Endothelial cell of umbilical vein (primary cell): ENCODE measurements at regions not wholly inside any gene's neighbourhood (a gene's known extent, or its start where the extent isn't known, plus 50 kb on each side); places are given as distances from the start of the nearest gene placed in this dataset.

ENCODE experiments used
- BruUV-seq: library from RNA; stranded (reverse); fragments of 400-500 nt; replicated peaks from 2 replicates; lab custom pipeline; 2021; lab: Mats Ljungman, UMichigan
- CTCF ChIA-PET: fragments of 300-600, 350-600 bp; sonication (Branson Sonifier 250); formaldehyde crosslinking; loops from one replicate; lab custom pipeline; 2021; ENCODE audit warnings: antibody characterized with exemption, inconsistent platforms; lab: Charles Lee
- POLR2A ChIA-PET: fragments of 300-600, 350-600 bp; sonication (Branson Sonifier 250); formaldehyde crosslinking; loops from one replicate; lab custom pipeline; 2021; ENCODE audit warnings: antibody characterized with exemption, inconsistent platforms; lab: Charles Lee
- DNase-seq: peaks from one replicate; pipeline ENCODE4 v3.0.0-alpha.2; 2011; ENCODE audit warnings: low read depth, low spot score
- FAIRE-seq: peaks from 2 replicates; lab custom pipeline; 2011; peaks lifted over from hg19 to GRCh38; lab: Jason Lieb, UNC
- H2AFZ ChIP-seq: 2 replicates; pipeline ENCODE4 v1.6.0; 2012; ENCODE audit warnings: low read depth, low read length, control low read depth, inconsistent platforms
- H3K27ac ChIP-seq: 2 replicates; pipeline ENCODE4 v1.5.1; 2011; ENCODE audit warnings: low read depth, mild to moderate bottlenecking, control low read depth, low read length, moderate library complexity; ENCODE audit not compliant: insufficient read depth
- H3K27me3 ChIP-seq, 2 experiments: 2 replicates each; pipeline versions ENCODE4 v1.6.0 to v1.6.1; 2011; ENCODE audit warnings: low read length in 2 of 2, mixed read lengths in 1 of 2; ENCODE audit not compliant: control insufficient read depth in 2 of 2, insufficient read depth in 2 of 2
- H3K36me3 ChIP-seq, 2 experiments: 2 replicates in 1 of 2; 3 replicates in 1 of 2; pipeline ENCODE4 v1.5.1; 2011; ENCODE audit warnings: low read length in 2 of 2, mild to moderate bottlenecking in 1 of 2, moderate library complexity in 1 of 2; ENCODE audit not compliant: control insufficient read depth in 2 of 2, insufficient read depth in 2 of 2; ENCODE audit errors: extremely low read depth in 1 of 2
- H3K4me1 ChIP-seq: 3 replicates; pipeline ENCODE4 v1.5.1; 2011; ENCODE audit warnings: mild to moderate bottlenecking, low read length; ENCODE audit not compliant: control insufficient read depth, insufficient read depth; ENCODE audit errors: extremely low read depth
- H3K4me2 ChIP-seq: 2 replicates; pipeline ENCODE4 v1.6.1; 2011; ENCODE audit warnings: low read length, control low read depth, mixed read lengths; ENCODE audit not compliant: insufficient read depth
- H3K4me3 ChIP-seq, 3 experiments: fragments of 200-600 bp in 1 of 3; sonication (generic), shearing (Covaris generic) in 1 of 3; replicated peaks in 1 of 3; 2 replicates each; pipeline ENCODE4 v1.5.1; 2011 to 2016; ENCODE audit warnings: control low read depth in 3 of 3, low read length in 3 of 3, mild to moderate bottlenecking in 2 of 3, inconsistent platforms in 1 of 3, low read depth in 1 of 3, moderate library complexity in 1 of 3; ENCODE audit not compliant: insufficient read depth in 1 of 3
- H3K79me2 ChIP-seq: 2 replicates; pipeline ENCODE4 v1.6.0; 2012; ENCODE audit warnings: low read length, inconsistent platforms; ENCODE audit not compliant: control insufficient read depth, insufficient read depth
- H3K9ac ChIP-seq: replicated peaks from 2 replicates; pipeline ENCODE3; 2011; ENCODE audit warnings: low read length, control low read depth; ENCODE audit not compliant: insufficient read depth; ENCODE audit errors: extremely low read depth
- H3K9me1 ChIP-seq: replicated peaks from 3 replicates; pipeline ENCODE4 v1.6.0; 2011; ENCODE audit warnings: mild to moderate bottlenecking, low read length; ENCODE audit not compliant: control insufficient read depth, insufficient read depth; ENCODE audit errors: extremely low read depth
- H3K9me3 ChIP-seq: replicated peaks from 2 replicates; pipeline ENCODE4 v1.5.1; 2012; ENCODE audit warnings: low read length, inconsistent platforms; ENCODE audit not compliant: control insufficient read depth, insufficient read depth
- H4K20me1 ChIP-seq: replicated peaks from 2 replicates; pipeline ENCODE3; 2011; ENCODE audit warnings: mild to moderate bottlenecking, low read length; ENCODE audit not compliant: control insufficient read depth, insufficient read depth; ENCODE audit errors: extremely low read depth
- EZH2 ChIP-seq: IDR thresholded peaks from 2 replicates; pipeline ENCODE4 v1.6.1; 2012; ENCODE audit warnings: borderline replicate concordance, low read depth, mild to moderate bottlenecking, moderate library complexity, low read length, inconsistent platforms; ENCODE audit not compliant: severe bottlenecking
- FOS ChIP-seq: IDR thresholded peaks from 2 replicates; pipeline ENCODE4 v1.6.1; 2011; ENCODE audit warnings: mild to moderate bottlenecking, low read length, moderate library complexity, borderline replicate concordance; ENCODE audit not compliant: insufficient read depth
- GATA2 ChIP-seq: IDR thresholded peaks from 2 replicates; pipeline ENCODE4 v1.7.0; 2011; ENCODE audit warnings: low read depth, mild to moderate bottlenecking, moderate library complexity, mixed read lengths, low read length; ENCODE audit not compliant: insufficient read length, insufficient read depth
- JUN ChIP-seq: IDR thresholded peaks from 2 replicates; pipeline ENCODE4 v1.6.1; 2011; ENCODE audit warnings: borderline replicate concordance, low read depth; ENCODE audit not compliant: insufficient read length, insufficient read depth
- MAX ChIP-seq: IDR thresholded peaks from 2 replicates; pipeline ENCODE4 v1.6.1; 2011; ENCODE audit not compliant: insufficient read depth, insufficient read length
- MYC ChIP-seq: IDR thresholded peaks from one replicate; pipeline ENCODE4 v1.6.1; 2011; ENCODE audit warnings: mild to moderate bottlenecking, low read depth, low read length
- POLR2A ChIP-seq: IDR thresholded peaks from 2 replicates; pipeline ENCODE4 v1.6.1; 2012; ENCODE audit warnings: low read depth, mild to moderate bottlenecking, control low read depth, low read length
- POLR2AphosphoS5 ChIP-seq: IDR thresholded peaks from 2 replicates; pipeline ENCODE4 v1.6.1; 2012; ENCODE audit warnings: low read depth, mild to moderate bottlenecking, control low read depth, low read length, moderate library complexity; ENCODE audit not compliant: insufficient read depth
- dilution Hi-C: fragments of 300-500 bp; cut with MboI; formaldehyde crosslinking; loops from one replicate; pipeline ENCODE4 v1.15.0; 2019; ENCODE audit warnings: low sequenced_read_pairs; ENCODE audit not compliant: extremely low pct_ligation_motif_present
- intact Hi-C: fragments of 100-400 bp; cut with micrococcal nuclease; formaldehyde crosslinking; loops from one replicate; pipeline ENCODE4 v1.10.0; 2022
- TF ChIP-seq, protein P1 (sequence below), 2 donors: IDR thresholded peaks; 1 replicate in 1 of 2; 2 replicates in 1 of 2; pipeline ENCODE4 v1.5.1; 2011; ENCODE audit warnings: low read length in 2 of 2, mild to moderate bottlenecking in 2 of 2, moderate library complexity in 2 of 2, control low read depth in 1 of 2, inconsistent platforms in 1 of 2, low read depth in 1 of 2; ENCODE audit not compliant: insufficient read depth in 1 of 2; ENCODE audit errors: extremely low read depth in 1 of 2

- no peak for TF ChIP-seq FOS
- no peak for TF ChIP-seq MAX
- no peak for TF ChIP-seq EZH2
- no peak for TF ChIP-seq JUN
- TF ChIP-seq POLR2A = no peak
- TF ChIP-seq MYC = no peak
- no peak for TF ChIP-seq GATA2
- TF ChIP-seq, protein P1, sequence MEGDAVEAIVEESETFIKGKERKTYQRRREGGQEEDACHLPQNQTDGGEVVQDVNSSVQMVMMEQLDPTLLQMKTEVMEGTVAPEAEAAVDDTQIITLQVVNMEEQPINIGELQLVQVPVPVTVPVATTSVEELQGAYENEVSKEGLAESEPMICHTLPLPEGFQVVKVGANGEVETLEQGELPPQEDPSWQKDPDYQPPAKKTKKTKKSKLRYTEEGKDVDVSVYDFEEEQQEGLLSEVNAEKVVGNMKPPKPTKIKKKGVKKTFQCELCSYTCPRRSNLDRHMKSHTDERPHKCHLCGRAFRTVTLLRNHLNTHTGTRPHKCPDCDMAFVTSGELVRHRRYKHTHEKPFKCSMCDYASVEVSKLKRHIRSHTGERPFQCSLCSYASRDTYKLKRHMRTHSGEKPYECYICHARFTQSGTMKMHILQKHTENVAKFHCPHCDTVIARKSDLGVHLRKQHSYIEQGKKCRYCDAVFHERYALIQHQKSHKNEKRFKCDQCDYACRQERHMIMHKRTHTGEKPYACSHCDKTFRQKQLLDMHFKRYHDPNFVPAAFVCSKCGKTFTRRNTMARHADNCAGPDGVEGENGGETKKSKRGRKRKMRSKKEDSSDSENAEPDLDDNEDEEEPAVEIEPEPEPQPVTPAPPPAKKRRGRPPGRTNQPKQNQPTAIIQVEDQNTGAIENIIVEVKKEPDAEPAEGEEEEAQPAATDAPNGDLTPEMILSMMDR (IDR thresholded peaks at IDR 0.05; ENCODE audit: extremely low read depth in 1 of 2, insufficient read depth in 1 of 2, low read depth in 1 of 2, low read length in 2 of 2) = no peak
- no peak for TF ChIP-seq POLR2AphosphoS5
- no peaks in the 10 kb centered on the region for H3K9me3 ChIP-seq
- H2AFZ ChIP-seq = no peak overlapping the region
- POLR2A ChIA-PET = no interaction called here
- no peak overlapping the region for H3K27ac ChIP-seq
- no peak overlapping the region for H3K4me3 ChIP-seq
- FAIRE-seq (no peak), DNase-seq (no peak)
- H3K4me1 ChIP-seq = no peaks in the 10 kb centered on the region
- CTCF ChIA-PET = no interaction called here
- no peak overlapping the region for H3K9ac ChIP-seq
- no peak overlapping the region for H3K4me2 ChIP-seq
- H3K27me3 ChIP-seq = no peaks in the 10 kb centered on the region
- dilution Hi-C loops (no loop called here), intact Hi-C loops (no loop called here)
- no peaks in the 10 kb centered on the region for H3K79me2 ChIP-seq
- H4K20me1 ChIP-seq = no peaks in the 10 kb centered on the region
- H3K36me3 ChIP-seq = no peaks in the 10 kb centered on the region
- no peaks in the 10 kb centered on the region for H3K9me1 ChIP-seq
- BruUV-seq = no TSS peak
These were observed 266.3 kb downstream of the PCDH20 start for GRCh38 chr13:61149331-61149730.
